Nephron (organoid): ENCODE measurements at regions not wholly inside any gene's neighbourhood (a gene's known extent, or its start where the extent isn't known, plus 50 kb on each side); places are given as distances from the start of the nearest gene placed in this dataset.
A peak's percentile ranks its signal among the peaks of the same experiment; 100 is the strongest.

ENCODE experiments used
- H3K27ac Mint-ChIP-seq, 3 experiments: 2 replicates each; pipeline ENCODE4 v1.8.0; 2020; ENCODE audit warnings: mixed read lengths in 3 of 3, mild to moderate bottlenecking in 2 of 3, moderate library complexity in 1 of 3
- H3K27me3 Mint-ChIP-seq: 2 replicates; pipeline ENCODE4 v1.8.0; 2021; ENCODE audit warnings: low read depth, mild to moderate bottlenecking, moderate library complexity, mixed read lengths
- H3K36me3 Mint-ChIP-seq: 2 replicates; pipeline ENCODE4 v1.8.0; 2020; ENCODE audit warnings: low read depth, mixed read lengths
- H3K4me1 Mint-ChIP-seq: 2 replicates; pipeline ENCODE4 v1.8.0; 2020; ENCODE audit warnings: mixed read lengths
- H3K4me3 Mint-ChIP-seq, 3 experiments: 2 replicates each; pipeline ENCODE4 v1.8.0; 2020; ENCODE audit warnings: mild to moderate bottlenecking in 3 of 3, mixed read lengths in 3 of 3, moderate library complexity in 2 of 3
- H3K9me3 Mint-ChIP-seq: 2 replicates; pipeline ENCODE4 v1.8.0; 2020; ENCODE audit warnings: mixed read lengths
- TF ChIP-seq, protein P1 (sequence below), 3 experiments: fragments of 200-600 bp; sonication (generic); IDR thresholded peaks; one replicate each; pipeline ENCODE4 v1.5.0; 2021; ENCODE audit warnings: antibody characterized with exemption in 3 of 3; ENCODE audit not compliant: unreplicated experiment in 3 of 3

DNA sequence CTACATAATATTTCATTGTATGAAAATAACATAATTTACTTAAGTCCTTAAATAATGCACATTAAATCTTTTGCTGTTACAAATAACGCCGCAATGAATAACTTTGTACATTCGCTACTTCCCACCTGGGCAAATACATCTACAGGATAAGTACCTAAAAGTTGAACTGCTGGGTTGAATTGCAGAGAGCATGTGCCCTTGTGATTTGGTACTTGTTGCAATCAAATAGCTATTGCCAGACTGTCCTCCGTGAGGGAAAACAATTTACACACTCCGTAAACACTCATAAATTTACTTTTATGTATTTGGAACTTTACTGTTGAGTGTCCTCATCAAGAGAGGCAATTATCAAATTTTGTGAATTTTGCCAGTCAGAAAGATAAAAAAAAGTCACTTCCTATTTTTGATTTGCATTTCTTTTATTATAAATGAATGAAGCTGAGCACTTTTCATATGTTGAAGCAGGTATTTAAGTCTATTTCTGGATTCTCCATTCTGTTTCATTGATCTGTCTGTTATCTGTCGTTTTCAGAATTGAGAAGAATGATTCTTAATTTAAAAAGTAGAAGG, 140.8 kb upstream of the SERTAD2 start:
- TF ChIP-seq, protein P1, sequence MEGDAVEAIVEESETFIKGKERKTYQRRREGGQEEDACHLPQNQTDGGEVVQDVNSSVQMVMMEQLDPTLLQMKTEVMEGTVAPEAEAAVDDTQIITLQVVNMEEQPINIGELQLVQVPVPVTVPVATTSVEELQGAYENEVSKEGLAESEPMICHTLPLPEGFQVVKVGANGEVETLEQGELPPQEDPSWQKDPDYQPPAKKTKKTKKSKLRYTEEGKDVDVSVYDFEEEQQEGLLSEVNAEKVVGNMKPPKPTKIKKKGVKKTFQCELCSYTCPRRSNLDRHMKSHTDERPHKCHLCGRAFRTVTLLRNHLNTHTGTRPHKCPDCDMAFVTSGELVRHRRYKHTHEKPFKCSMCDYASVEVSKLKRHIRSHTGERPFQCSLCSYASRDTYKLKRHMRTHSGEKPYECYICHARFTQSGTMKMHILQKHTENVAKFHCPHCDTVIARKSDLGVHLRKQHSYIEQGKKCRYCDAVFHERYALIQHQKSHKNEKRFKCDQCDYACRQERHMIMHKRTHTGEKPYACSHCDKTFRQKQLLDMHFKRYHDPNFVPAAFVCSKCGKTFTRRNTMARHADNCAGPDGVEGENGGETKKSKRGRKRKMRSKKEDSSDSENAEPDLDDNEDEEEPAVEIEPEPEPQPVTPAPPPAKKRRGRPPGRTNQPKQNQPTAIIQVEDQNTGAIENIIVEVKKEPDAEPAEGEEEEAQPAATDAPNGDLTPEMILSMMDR (IDR thresholded peaks at IDR 0.05; ENCODE audit: unreplicated experiment in 3 of 3): no peak
- Mint-ChIP-seq H3K27me3 (peaks cover 5% of the 10 kb centered on the region), H3K36me3 (no peaks in the 10 kb centered on the region), H3K9me3 (no peaks in the 10 kb centered on the region), H3K4me3 (no peak overlapping the region), H3K4me1 (peaks cover 15% of the 10 kb centered on the region), H3K27ac (no peak overlapping the region)

DNA sequence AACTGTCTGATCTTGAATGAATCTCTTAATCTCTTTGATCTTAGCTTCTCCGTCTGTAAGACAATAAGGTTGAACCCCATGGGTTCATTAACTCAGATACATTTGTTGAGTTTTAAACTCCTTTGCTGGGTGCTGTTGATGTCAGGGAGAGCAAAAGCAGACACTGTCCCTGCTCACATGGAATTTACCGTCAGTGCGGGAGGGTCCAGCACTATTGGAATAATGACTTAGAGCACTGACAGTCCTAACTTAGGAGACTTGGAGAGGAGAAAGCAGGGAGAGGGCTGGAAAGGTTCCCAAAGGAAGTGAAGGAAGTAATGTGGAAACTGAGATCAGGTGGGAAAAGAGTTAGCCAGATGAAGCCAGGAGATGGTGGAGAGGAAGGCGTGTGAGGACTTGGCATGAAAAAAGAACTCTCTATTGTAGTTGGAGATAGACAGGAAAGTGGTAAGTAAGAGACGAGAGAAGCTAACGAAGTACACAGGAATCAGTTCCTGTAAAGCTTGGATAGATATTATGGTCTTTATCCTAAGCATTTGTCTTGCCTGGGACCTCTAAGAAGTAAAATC, 141.4 kb upstream of the SERTAD2 start:
- Mint-ChIP-seq H3K4me1 (peaks cover 15% of the 10 kb centered on the region), H3K27me3 (no peaks in the 10 kb centered on the region), H3K36me3 (no peaks in the 10 kb centered on the region), H3K4me3 (no peak overlapping the region), H3K9me3 (no peaks in the 10 kb centered on the region), H3K27ac (no peak overlapping the region)
- TF ChIP-seq, protein P1 (IDR thresholded peaks at IDR 0.05; ENCODE audit: unreplicated experiment in 3 of 3): no peak

DNA sequence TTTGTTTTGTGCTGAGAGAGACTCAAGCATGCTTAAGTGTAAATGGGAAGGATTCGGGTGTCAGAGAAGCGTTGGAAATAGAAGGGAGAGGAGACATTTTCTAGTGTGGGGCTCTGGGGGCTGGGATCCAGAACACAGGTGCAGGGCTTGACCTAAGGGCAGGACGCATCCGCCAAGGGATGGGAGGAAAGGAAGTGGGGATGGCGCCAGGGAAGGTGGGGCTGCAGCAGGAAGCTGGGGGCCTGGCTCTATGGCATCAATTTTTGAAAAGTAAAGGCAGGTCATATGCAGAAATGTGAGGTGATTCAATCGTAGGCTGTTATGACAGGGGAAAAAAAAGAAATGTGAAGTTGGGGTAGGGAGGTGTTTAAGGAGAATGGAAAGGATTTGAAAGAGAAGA, 143.2 kb upstream of the SERTAD2 start:
- no peak overlapping the region for H3K27ac Mint-ChIP-seq
- H3K36me3 Mint-ChIP-seq: no peaks in the 10 kb centered on the region
- H3K4me3 Mint-ChIP-seq: no peak overlapping the region
- H3K27me3 Mint-ChIP-seq: no peaks in the 10 kb centered on the region
- TF ChIP-seq, protein P1 (IDR thresholded peaks at IDR 0.05; ENCODE audit: unreplicated experiment in 3 of 3): no peak
- H3K9me3 Mint-ChIP-seq: no peaks in the 10 kb centered on the region
- peaks cover 15% of the 10 kb centered on the region for H3K4me1 Mint-ChIP-seq

DNA sequence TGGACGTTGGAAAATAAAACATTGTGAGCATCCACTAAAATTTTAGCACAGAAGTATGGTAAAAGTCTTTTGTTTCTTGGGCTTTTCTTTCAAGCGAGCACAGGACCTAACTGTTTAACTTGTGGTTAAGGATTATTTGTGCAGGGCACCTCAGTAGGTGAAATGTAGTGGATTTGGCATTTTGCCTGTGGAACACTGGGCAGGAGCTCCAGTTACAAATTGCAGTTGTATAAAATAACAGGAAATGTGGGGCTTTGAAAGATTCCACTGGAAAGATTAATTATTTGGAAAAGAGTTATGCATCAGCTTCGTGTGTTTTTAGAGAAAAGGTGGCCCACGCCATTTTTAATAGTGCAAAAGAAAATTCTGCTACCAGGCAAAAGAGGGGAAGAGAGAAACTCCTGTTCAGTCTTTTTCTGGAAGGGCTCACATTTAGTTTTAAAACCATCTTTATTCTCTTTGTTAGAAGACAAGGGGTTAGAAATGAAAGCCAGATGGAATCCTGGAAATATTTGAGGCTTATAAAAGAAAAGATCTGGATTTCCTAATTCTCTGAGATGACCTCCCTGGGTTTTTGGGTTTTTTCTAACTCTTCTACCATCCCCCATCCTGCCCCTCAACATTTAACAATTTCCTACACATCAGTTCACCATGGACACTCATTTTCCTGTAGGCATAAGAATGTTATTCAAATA, 144.3 kb upstream of the SERTAD2 start:
- TF ChIP-seq, protein P1 (IDR thresholded peaks at IDR 0.05; ENCODE audit: unreplicated experiment in 3 of 3): no peak
- Mint-ChIP-seq H3K36me3 (no peaks in the 10 kb centered on the region), H3K27me3 (peaks cover 3% of the 10 kb centered on the region), H3K4me1 (peaks cover 15% of the 10 kb centered on the region), H3K27ac (peak overlapping the region; percentile 77 to 97 (median 94)), H3K9me3 (no peaks in the 10 kb centered on the region), H3K4me3 (no peak overlapping the region)

DNA sequence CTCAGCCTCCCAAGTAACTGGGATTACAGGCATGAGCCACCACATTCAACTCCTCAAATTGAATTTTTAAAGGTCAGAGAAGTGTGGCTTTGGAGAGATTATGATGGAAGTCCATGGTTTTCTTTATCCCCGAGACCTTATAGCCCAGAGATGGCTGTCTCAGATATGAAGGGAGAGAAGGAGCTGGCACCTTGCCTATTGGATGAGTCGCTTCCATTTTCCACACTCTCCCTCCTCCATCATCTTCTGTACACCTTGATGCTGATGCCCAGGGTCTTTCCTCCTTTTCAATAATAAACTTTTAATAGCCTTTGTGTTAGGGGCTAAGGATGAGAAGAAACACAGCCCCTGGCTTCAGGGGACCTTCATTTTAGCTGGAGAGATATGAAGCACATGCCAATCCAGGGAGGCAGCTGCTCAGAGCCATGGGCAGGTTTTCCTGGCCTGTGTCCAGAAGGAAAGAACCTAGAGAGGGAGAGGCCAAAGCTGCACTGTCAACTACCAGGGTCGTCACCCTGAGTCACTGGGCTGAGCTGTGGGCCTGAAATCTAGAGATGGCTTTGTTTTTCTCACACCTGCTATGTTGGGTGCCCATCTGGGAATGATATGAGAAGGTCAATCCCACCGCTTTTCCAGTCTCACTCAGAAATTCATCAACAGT, 146.0 kb upstream of the SERTAD2 start:
- no peak overlapping the region for H3K27ac Mint-ChIP-seq

More for the DNA sequence above, 146.0 kb upstream of the SERTAD2 start:
- peaks cover 15% of the 10 kb centered on the region for H3K4me1 Mint-ChIP-seq
- H3K27me3 Mint-ChIP-seq: peaks cover 3% of the 10 kb centered on the region
- H3K4me3 Mint-ChIP-seq: no peak overlapping the region
- no peaks in the 10 kb centered on the region for H3K9me3 Mint-ChIP-seq
- TF ChIP-seq, protein P1 (IDR thresholded peaks at IDR 0.05; ENCODE audit: unreplicated experiment in 3 of 3): no peak
- H3K36me3 Mint-ChIP-seq: no peaks in the 10 kb centered on the region
